Sigmoid colon (tissue), 6 donors: ENCODE measurements at regions not wholly inside any gene's neighbourhood (a gene's known extent, or its start where the extent isn't known, plus 50 kb on each side); places are given as distances from the start of the nearest gene placed in this dataset.

ENCODE experiments used
- DNase-seq: peaks from one replicate; pipeline ENCODE4 v3.0.0-alpha.2; 2019
- H3K27ac ChIP-seq, 4 donors: fragments of 200-600 bp; sonication (generic); one replicate each; pipeline ENCODE4 v1.5.1; 2016 to 2019; ENCODE audit warnings: mild to moderate bottlenecking in 1 of 4
- H3K27me3 ChIP-seq, 3 donors: fragments of 200-600 bp; sonication (generic); one replicate each; pipeline ENCODE4 v1.5.1; 2019; ENCODE audit warnings: mild to moderate bottlenecking in 1 of 3
- H3K36me3 ChIP-seq, 4 donors: fragments of 200-600 bp; sonication (generic); one replicate each; pipeline ENCODE4 v1.5.1; 2016 to 2019
- H3K4me1 ChIP-seq, 4 donors: fragments of 200-600 bp; sonication (generic); one replicate each; pipeline ENCODE4 v1.5.1; 2017 to 2019
- H3K4me3 ChIP-seq, 4 donors: fragments of 200-600 bp; sonication (generic); one replicate each; pipeline ENCODE4 v1.5.1; 2017 to 2019; ENCODE audit warnings: mild to moderate bottlenecking in 2 of 4, moderate library complexity in 1 of 4
- H3K9me3 ChIP-seq, 4 donors: fragments of 200-600 bp in 3 of 4; sonication (generic) in 3 of 4; one replicate each; pipeline versions ENCODE4 v1.5.1 to v1.6.1; 2013 to 2019
- EP300 ChIP-seq, 4 donors: sonication (generic); formaldehyde crosslinking; IDR thresholded peaks; one replicate each; pipeline ENCODE4 v1.6.1; 2017; ENCODE audit warnings: antibody characterized with exemption in 4 of 4
- POLR2A ChIP-seq, 2 donors: fragments of 450-650 bp; IDR thresholded peaks; one replicate each; pipeline ENCODE4 v1.6.1; 2016; ENCODE audit warnings: antibody characterized with exemption in 2 of 2, mild to moderate bottlenecking in 2 of 2, moderate library complexity in 2 of 2
- POLR2AphosphoS5 ChIP-seq, 4 donors: sonication (generic); formaldehyde crosslinking; IDR thresholded peaks; one replicate each; pipeline ENCODE4 v1.6.1; 2017; ENCODE audit warnings: antibody characterized with exemption in 4 of 4
- whole genome bisulfite sequencing, 2 donors: extraction: QIAGEN DNeasy Blood & Tissue Kit; methylation state at CpG; one replicate each; pipeline ENCODE4 v1.1.7; 2013; 5-methylcytosine and 5-hydroxymethylcytosine counted together
- intact Hi-C: fragments of 100-400 bp; cut with DNase I; formaldehyde crosslinking; loops from one replicate; pipeline ENCODE4 v1.15.1; 2023
- TF ChIP-seq, protein P1 (sequence below), 4 experiments: fragments of 450-650 bp in 3 of 4; fragments of 200-600 bp in 1 of 4; IDR thresholded peaks; one replicate each; pipeline ENCODE4 v1.5.1; 2016 to 2019; ENCODE audit warnings: antibody characterized with exemption in 4 of 4, mild to moderate bottlenecking in 3 of 4, moderate library complexity in 2 of 4
- donor health status: healthy with polysubstance abuse.
- donor health status: healthy.

DNA sequence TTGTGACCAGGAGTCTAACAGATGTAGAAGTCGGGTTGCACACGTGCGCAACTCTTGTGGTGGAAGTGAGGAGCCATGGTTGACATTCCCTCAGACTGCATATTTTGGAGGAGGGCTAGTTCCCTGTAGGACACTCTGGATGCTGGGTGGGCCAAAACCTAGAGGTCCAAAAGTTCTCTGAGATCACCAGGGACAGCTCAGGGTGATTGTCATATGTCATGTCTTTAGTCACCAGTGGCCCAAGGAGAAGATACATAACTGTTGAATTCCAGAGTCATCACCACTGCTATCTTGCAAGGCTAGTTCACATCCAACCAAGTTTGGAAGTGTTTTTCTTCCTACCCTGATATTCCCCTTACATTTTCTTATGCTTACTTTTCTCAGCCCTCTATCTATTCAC lies 95.2 kb upstream of the C3orf80 start:
- intact Hi-C loops, result no loop called here
- TF ChIP-seq, protein P1, sequence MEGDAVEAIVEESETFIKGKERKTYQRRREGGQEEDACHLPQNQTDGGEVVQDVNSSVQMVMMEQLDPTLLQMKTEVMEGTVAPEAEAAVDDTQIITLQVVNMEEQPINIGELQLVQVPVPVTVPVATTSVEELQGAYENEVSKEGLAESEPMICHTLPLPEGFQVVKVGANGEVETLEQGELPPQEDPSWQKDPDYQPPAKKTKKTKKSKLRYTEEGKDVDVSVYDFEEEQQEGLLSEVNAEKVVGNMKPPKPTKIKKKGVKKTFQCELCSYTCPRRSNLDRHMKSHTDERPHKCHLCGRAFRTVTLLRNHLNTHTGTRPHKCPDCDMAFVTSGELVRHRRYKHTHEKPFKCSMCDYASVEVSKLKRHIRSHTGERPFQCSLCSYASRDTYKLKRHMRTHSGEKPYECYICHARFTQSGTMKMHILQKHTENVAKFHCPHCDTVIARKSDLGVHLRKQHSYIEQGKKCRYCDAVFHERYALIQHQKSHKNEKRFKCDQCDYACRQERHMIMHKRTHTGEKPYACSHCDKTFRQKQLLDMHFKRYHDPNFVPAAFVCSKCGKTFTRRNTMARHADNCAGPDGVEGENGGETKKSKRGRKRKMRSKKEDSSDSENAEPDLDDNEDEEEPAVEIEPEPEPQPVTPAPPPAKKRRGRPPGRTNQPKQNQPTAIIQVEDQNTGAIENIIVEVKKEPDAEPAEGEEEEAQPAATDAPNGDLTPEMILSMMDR (IDR thresholded peaks at IDR 0.05), result no peak
- TF ChIP-seq POLR2A (IDR thresholded peaks at IDR 0.05) (no peak), POLR2AphosphoS5 (IDR thresholded peaks at IDR 0.05) (no peak), EP300 (IDR thresholded peaks at IDR 0.05) (no peak)
- Histone ChIP-seq H3K9me3 (no peaks in the 10 kb centered on the region), H3K4me1 (no peaks in the 10 kb centered on the region), H3K27ac (no peak overlapping the region), H3K27me3 (no peaks in the 10 kb centered on the region), H3K4me3 (no peak overlapping the region), H3K36me3 (no peaks in the 10 kb centered on the region)
- no peak for DNase-seq
- WGBS, 2 donors, result 87 to 95% methylated on average over 3 of the region's 3 CpGs

DNA sequence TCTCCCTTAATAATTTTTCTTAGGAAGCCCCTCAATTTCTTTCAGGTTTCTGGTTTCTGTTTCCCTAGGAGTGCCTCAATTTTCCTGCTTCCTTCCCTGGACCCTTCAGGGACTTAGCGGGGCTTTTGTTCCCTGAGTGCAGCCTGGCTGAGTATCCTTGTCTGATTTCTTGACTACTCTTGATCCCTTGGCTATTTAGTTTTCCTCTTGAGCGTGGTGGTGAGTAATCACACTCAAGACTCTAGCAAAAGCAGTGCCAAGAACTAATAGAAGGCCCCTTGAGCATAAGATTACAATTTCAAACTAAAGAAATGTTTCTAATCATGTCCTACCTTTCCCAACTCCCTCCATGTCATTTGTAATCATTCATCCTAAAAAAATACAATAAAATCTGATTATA lies 94.3 kb upstream of the C3orf80 start:
- WGBS, 2 donors, result 73 to 82% methylated on average over 2 of the region's 2 CpGs
- H3K4me3 ChIP-seq, result no peak overlapping the region
- H3K27ac ChIP-seq, result no peak overlapping the region
- no peak for DNase-seq
- intact Hi-C loops, result no loop called here
- H3K4me1 ChIP-seq, result no peaks in the 10 kb centered on the region
- no peaks in the 10 kb centered on the region for H3K9me3 ChIP-seq
- no peaks in the 10 kb centered on the region for H3K36me3 ChIP-seq
- H3K27me3 ChIP-seq, result no peaks in the 10 kb centered on the region
- TF ChIP-seq POLR2A (IDR thresholded peaks at IDR 0.05), result no peak
- no peak for TF ChIP-seq EP300 (IDR thresholded peaks at IDR 0.05)
- TF ChIP-seq, protein P1 (IDR thresholded peaks at IDR 0.05), result no peak
- no peak for TF ChIP-seq POLR2AphosphoS5 (IDR thresholded peaks at IDR 0.05)

DNA sequence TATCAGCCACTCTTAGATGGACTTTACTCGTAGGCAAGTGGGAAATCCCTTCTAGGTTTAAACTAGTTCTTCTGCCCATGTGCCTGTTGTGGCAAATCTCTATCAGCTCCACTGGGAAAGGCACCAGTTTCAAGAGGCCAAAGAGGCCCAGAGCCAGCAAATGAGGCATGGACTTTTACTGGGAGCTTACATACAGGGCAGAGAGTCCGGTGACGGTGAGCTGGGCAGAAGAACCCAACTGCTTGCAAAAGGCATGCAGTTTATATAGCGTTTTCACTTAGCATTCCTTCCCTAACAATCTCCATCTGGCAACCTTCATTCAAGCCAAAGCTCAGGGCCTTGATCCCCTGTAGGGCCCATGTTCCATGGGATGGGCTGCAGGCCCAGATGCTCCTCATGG lies 93.0 kb upstream of the C3orf80 start:
- no peaks in the 10 kb centered on the region for H3K4me1 ChIP-seq
- WGBS, 2 donors, result 87% methylated on average over 4 of the region's 4 CpGs
- no peaks in the 10 kb centered on the region for H3K36me3 ChIP-seq
- no peak overlapping the region for H3K4me3 ChIP-seq
- TF ChIP-seq POLR2A (IDR thresholded peaks at IDR 0.05) (no peak), EP300 (IDR thresholded peaks at IDR 0.05) (no peak), POLR2AphosphoS5 (IDR thresholded peaks at IDR 0.05) (no peak)
- TF ChIP-seq, protein P1 (IDR thresholded peaks at IDR 0.05), result no peak
- DNase-seq, result no peak
- no peaks in the 10 kb centered on the region for H3K27me3 ChIP-seq
- no peak overlapping the region for H3K27ac ChIP-seq
- no peaks in the 10 kb centered on the region for H3K9me3 ChIP-seq
- intact Hi-C loops, result no loop called here

DNA sequence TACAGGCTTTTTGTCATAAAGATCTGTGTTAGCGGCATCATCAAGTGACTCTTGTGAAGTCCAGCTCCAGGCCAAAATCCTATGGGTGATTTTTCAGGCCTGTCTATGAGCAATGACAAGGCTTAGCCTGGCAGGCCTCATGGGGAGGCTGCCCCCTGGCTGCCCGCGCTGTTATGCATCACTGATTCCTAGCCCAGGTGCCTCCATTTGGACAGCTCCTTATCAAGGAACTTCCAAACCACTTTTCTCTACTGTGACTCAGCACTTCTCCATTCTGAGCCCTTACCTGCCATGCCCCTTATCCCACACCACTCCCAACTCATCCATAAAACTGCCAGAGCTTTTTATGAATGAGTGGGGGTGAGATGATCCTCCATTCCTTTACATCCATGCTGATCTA lies 91.5 kb upstream of the C3orf80 start:
- Histone ChIP-seq H3K27ac (no peak overlapping the region), H3K4me1 (no peaks in the 10 kb centered on the region), H3K36me3 (no peaks in the 10 kb centered on the region), H3K27me3 (no peaks in the 10 kb centered on the region), H3K4me3 (no peak overlapping the region), H3K9me3 (no peaks in the 10 kb centered on the region)
- intact Hi-C loops, result no loop called here
- 73 to 86% methylated on average over 3 of the region's 3 CpGs for WGBS, 2 donors
- no peak for DNase-seq
- TF ChIP-seq POLR2AphosphoS5 (IDR thresholded peaks at IDR 0.05), result no peak
- TF ChIP-seq EP300 (IDR thresholded peaks at IDR 0.05), result no peak
- no peak for TF ChIP-seq POLR2A (IDR thresholded peaks at IDR 0.05)

DNA sequence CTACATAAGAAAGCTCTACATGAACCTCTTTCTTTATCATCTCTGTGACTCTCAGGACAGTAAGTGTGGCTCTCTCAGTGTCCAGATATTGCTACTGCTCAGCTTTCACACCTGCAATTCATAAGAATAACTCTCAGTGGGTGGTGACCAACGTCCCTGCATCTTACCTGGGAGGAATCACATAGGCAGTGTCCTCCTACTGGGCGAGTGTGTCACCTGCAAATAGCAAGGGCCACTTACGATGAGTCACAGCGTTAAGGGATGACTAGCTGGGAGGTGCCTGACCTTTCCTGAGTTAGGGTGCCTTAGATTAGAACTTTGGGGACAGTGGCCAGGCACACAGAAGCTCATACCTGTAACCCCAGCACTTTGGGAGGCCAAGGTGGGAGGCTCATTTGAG lies 90.8 kb upstream of the C3orf80 start:
- 72 to 79% methylated on average over 4 of the region's 4 CpGs for WGBS, 2 donors
- DNase-seq, result no peak

More for the DNA sequence above, 90.8 kb upstream of the C3orf80 start:
- H3K4me3 ChIP-seq, result no peak overlapping the region
- intact Hi-C loops, result no loop called here
- no peaks in the 10 kb centered on the region for H3K27me3 ChIP-seq
- TF ChIP-seq POLR2A (IDR thresholded peaks at IDR 0.05), result no peak
- TF ChIP-seq, protein P1 (IDR thresholded peaks at IDR 0.05), result no peak
- no peak for TF ChIP-seq POLR2AphosphoS5 (IDR thresholded peaks at IDR 0.05)
- no peak for TF ChIP-seq EP300 (IDR thresholded peaks at IDR 0.05)
- H3K4me1 ChIP-seq, result no peaks in the 10 kb centered on the region
- H3K9me3 ChIP-seq, result no peaks in the 10 kb centered on the region
- no peaks in the 10 kb centered on the region for H3K36me3 ChIP-seq
- no peak overlapping the region for H3K27ac ChIP-seq
